ENCODE measurements at regions not wholly inside any gene's neighbourhood (a gene's known extent, or its start where the extent isn't known, plus 50 kb on each side); places are given as distances from the start of the nearest gene placed in this dataset.
"Not testable (repeated sequence)": the region's sequence is repeated elsewhere in the genome, so short reads cannot be mapped to it uniquely, and the experiment has no call there.

GRCh38 chr13:111763001-111763872 lies 303.7 kb upstream of the SOX1 start:
- H3K79me1 ChIP-seq (ENCODE audit: low read depth in 1 of 2, low read length in 2 of 2); H3K9me1 ChIP-seq (ENCODE audit: insufficient read depth, low read length); H2AK9ac ChIP-seq (replicated peaks; ENCODE audit: low read depth, low read length, poor library complexity); H4K8ac ChIP-seq (ENCODE audit: low read depth in 2 of 2, low read length in 2 of 2); H4K20me1 ChIP-seq (ENCODE audit: insufficient read depth, low read length); H3K4ac ChIP-seq (ENCODE audit: low read depth, low read length); H3K27ac ChIP-seq (ENCODE audit: insufficient read depth, low read length); H3K4me1 ChIP-seq (ENCODE audit: control insufficient read depth, insufficient read depth, low read length); H2BK120ac ChIP-seq (ENCODE audit: low read depth, low read length); DNase-seq; H3K4me3 ChIP-seq (ENCODE audit: insufficient read depth, low read depth, low read length); H3K56ac ChIP-seq (ENCODE audit: extremely low read depth, insufficient read depth, low read length); H3K36me3 ChIP-seq (ENCODE audit: control insufficient read depth, insufficient read depth, low read length); H3K9me3 ChIP-seq (ENCODE audit: control insufficient read depth, insufficient read depth, low read length); H3K9ac ChIP-seq (ENCODE audit: low read depth, low read length); H2BK15ac ChIP-seq (ENCODE audit: low read depth, low read length); in situ Hi-C loops (cut with MboI; ENCODE audit: low sequenced_read_pairs); H2BK20ac ChIP-seq (ENCODE audit: low read depth, low read length); H2BK5ac ChIP-seq (ENCODE audit: low read depth, low read length, poor library complexity, severe bottlenecking); POLR2A ChIA-PET (ENCODE audit: unreplicated experiment); H3K23ac ChIP-seq (ENCODE audit: low read depth, low read length); ATAC-seq (ENCODE audit: low read depth); H2AK5ac ChIP-seq (ENCODE audit: low read depth, low read length); H3K18ac ChIP-seq (ENCODE audit: low read depth, low read length); H3K4me2 ChIP-seq (ENCODE audit: low read depth, low read length); intact Hi-C loops (cut with micrococcal nuclease); H4K91ac ChIP-seq (ENCODE audit: insufficient read depth, low read depth, low read length); BruUV-seq (replicated peaks); CTCF ChIA-PET; dilution Hi-C loops (cut with HindIII; ENCODE audit: low sequenced_read_pairs, unreplicated experiment); H4K5ac ChIP-seq (ENCODE audit: low read depth, low read length); H2AFZ ChIP-seq (replicated peaks; ENCODE audit: low read length, poor library complexity); H3K27me3 ChIP-seq (ENCODE audit: control insufficient read depth, insufficient read depth, low read length); H3K14ac ChIP-seq (replicated peaks; ENCODE audit: low read depth, low read length): not testable (repeated sequence)
- WGBS, 2 experiments (ENCODE audit: extremely low coverage in 2 of 2, insufficient read length in 1 of 2): no CpG with 5 or more reads among the region's 34 CpGs

GRCh38 chr13:111764550-111764949 lies 302.4 kb upstream of the SOX1 start:
- H4K20me1 ChIP-seq (ENCODE audit: insufficient read depth, low read length); H4K8ac ChIP-seq (ENCODE audit: low read depth in 2 of 2, low read length in 2 of 2); H3K4me3 ChIP-seq (ENCODE audit: insufficient read depth, low read depth, low read length); H2AFZ ChIP-seq (replicated peaks; ENCODE audit: low read length, poor library complexity); H3K9ac ChIP-seq (ENCODE audit: low read depth, low read length); H2AK9ac ChIP-seq (replicated peaks; ENCODE audit: low read depth, low read length, poor library complexity); BruUV-seq (replicated peaks); H3K14ac ChIP-seq (replicated peaks; ENCODE audit: low read depth, low read length); POLR2A ChIA-PET (ENCODE audit: unreplicated experiment); H3K4me1 ChIP-seq (ENCODE audit: control insufficient read depth, insufficient read depth, low read length); H4K5ac ChIP-seq (ENCODE audit: low read depth, low read length); H3K9me1 ChIP-seq (ENCODE audit: insufficient read depth, low read length); H2BK15ac ChIP-seq (ENCODE audit: low read depth, low read length); H3K27ac ChIP-seq (ENCODE audit: insufficient read depth, low read length); H2BK120ac ChIP-seq (ENCODE audit: low read depth, low read length); H3K36me3 ChIP-seq (ENCODE audit: control insufficient read depth, insufficient read depth, low read length); H3K56ac ChIP-seq (ENCODE audit: extremely low read depth, insufficient read depth, low read length); H4K91ac ChIP-seq (ENCODE audit: insufficient read depth, low read depth, low read length); H2BK5ac ChIP-seq (ENCODE audit: low read depth, low read length, poor library complexity, severe bottlenecking); H3K18ac ChIP-seq (ENCODE audit: low read depth, low read length); H2AK5ac ChIP-seq (ENCODE audit: low read depth, low read length); H2BK20ac ChIP-seq (ENCODE audit: low read depth, low read length); H3K4ac ChIP-seq (ENCODE audit: low read depth, low read length); H3K79me1 ChIP-seq (ENCODE audit: low read depth in 1 of 2, low read length in 2 of 2); DNase-seq; H3K4me2 ChIP-seq (ENCODE audit: low read depth, low read length); dilution Hi-C loops (cut with HindIII; ENCODE audit: low sequenced_read_pairs, unreplicated experiment); H3K27me3 ChIP-seq (ENCODE audit: control insufficient read depth, insufficient read depth, low read length); H3K23ac ChIP-seq (ENCODE audit: low read depth, low read length); in situ Hi-C loops (cut with MboI; ENCODE audit: low sequenced_read_pairs); H3K9me3 ChIP-seq (ENCODE audit: control insufficient read depth, insufficient read depth, low read length); CTCF ChIA-PET; intact Hi-C loops (cut with micrococcal nuclease); ATAC-seq (ENCODE audit: low read depth): not testable (repeated sequence)
- WGBS, 2 experiments (ENCODE audit: extremely low coverage in 2 of 2, insufficient read length in 1 of 2): no CpG with 5 or more reads among the region's 15 CpGs
